CD4-positive, alpha-beta T cell treated with Interferon gamma for 1 hour (primary cell): ENCODE measurements at regions not wholly inside any gene's neighbourhood (a gene's known extent, or its start where the extent isn't known, plus 50 kb on each side); places are given as distances from the start of the nearest gene placed in this dataset.
A peak's percentile ranks its signal among the peaks of the same experiment; 100 is the strongest.
"Not testable (repeated sequence)": the region's sequence is repeated elsewhere in the genome, so short reads cannot be mapped to it uniquely, and the experiment has no call there.

ENCODE experiments used
- DNase-seq: peaks from one replicate; pipeline ENCODE4 v3.0.0-alpha.2; 2020

GRCh38 chr16:31703526-31704128 is 170.0 kb upstream of the ZNF267 start:
- DNase-seq = no peak

GRCh38 chr16:31704138-31704537 is 169.5 kb upstream of the ZNF267 start:
- no peak for DNase-seq

GRCh38 chr16:31705371-31705770 is 168.2 kb upstream of the ZNF267 start:
- no peak for DNase-seq

- no peak for DNase-seq
Measured at GRCh38 chr16:31706318-31706717, 167.3 kb upstream of the ZNF267 start.

- no peak for DNase-seq
Measured at GRCh38 chr16:31706925-31707324, 166.7 kb upstream of the ZNF267 start.

- DNase-seq = no peak
Measured at GRCh38 chr16:31707743-31708335, 165.8 kb upstream of the ZNF267 start.

GRCh38 chr16:31708348-31708747 is 165.3 kb upstream of the ZNF267 start:
- DNase-seq = no peak

GRCh38 chr16:31709181-31709580 is 164.4 kb upstream of the ZNF267 start:
- no peak for DNase-seq

- DNase-seq = no peak
Measured at GRCh38 chr16:31710134-31710533, 163.5 kb upstream of the ZNF267 start.

- no peak for DNase-seq
Measured at GRCh38 chr16:31710880-31711279, 162.7 kb upstream of the ZNF267 start.

- no peak for DNase-seq
Measured at GRCh38 chr16:31711344-31711845, 162.2 kb upstream of the ZNF267 start.

- DNase-seq = no peak
Measured at GRCh38 chr16:31712064-31712540, 161.5 kb upstream of the ZNF267 start.

GRCh38 chr16:31713071-31713944 is 160.3 kb upstream of the ZNF267 start:
- DNase-seq = peak; percentile 92

GRCh38 chr16:31713945-31714902 is 159.4 kb upstream of the ZNF267 start:
- DNase-seq = no peak

- DNase-seq = no peak
Measured at GRCh38 chr16:31714903-31715504, 158.6 kb upstream of the ZNF267 start.

GRCh38 chr16:31715915-31716314 is 157.7 kb upstream of the ZNF267 start:
- DNase-seq = no peak

- DNase-seq = no peak
Measured at GRCh38 chr16:31718998-31719397, 154.6 kb upstream of the ZNF267 start.

- no peak for DNase-seq
Measured at GRCh38 chr16:31727553-31727952, 146.1 kb upstream of the ZNF267 start.

GRCh38 chr16:31734265-31734664 is 139.3 kb upstream of the ZNF267 start:
- no peak for DNase-seq

GRCh38 chr16:31745098-31745497 is 128.5 kb upstream of the ZNF267 start:
- not testable (repeated sequence) for DNase-seq

- DNase-seq = no peak
Measured at GRCh38 chr16:31745900-31746299, 127.7 kb upstream of the ZNF267 start.

- DNase-seq = no peak
Measured at GRCh38 chr16:31754998-31755615, 118.5 kb upstream of the ZNF267 start.
